ENCODE measurements at regions not wholly inside any gene's neighbourhood (a gene's known extent, or its start where the extent isn't known, plus 50 kb on each side); places are given as distances from the start of the nearest gene placed in this dataset.
"Not testable (repeated sequence)": the region's sequence is repeated elsewhere in the genome, so short reads cannot be mapped to it uniquely, and the experiment has no call there.

DNA sequence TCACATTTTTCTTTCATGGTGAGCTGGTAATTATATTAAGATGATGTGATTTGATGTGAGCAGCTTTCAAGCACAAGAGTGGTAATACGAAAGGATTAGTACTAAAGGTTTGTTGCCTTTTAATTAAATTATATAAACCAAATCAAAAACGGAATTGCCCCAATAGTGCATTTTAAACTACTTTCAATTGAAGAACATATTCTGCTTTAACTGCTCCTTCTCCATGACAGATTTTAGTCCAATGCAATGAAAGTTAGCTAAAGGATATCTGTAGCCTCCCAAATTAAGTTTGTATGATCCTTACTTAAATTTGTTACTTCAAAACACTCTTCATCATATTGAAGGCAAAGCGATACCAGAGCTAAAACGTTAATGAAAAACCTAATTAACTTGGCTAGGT lies 447.1 kb upstream of the AMOT start:
- no peak for DNase-seq

DNA sequence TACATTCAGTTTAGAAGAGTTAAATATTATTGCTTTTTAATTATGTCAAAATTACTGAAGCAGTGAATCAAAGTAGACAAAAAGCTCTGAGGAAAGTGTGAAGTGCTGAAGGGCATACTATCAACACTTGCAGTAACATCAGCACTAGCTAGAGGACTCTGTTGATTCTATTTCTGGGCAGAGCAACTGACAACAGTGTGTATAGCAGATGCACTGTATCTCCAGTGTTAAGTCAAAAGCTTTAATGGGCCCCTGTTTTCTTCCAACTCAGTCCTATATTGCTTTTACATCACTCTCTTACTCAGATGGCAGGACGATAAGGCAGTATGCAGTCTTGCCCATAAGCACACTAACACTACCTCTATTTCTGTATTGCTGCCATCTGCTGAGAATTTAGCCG lies 435.2 kb upstream of the AMOT start:
- DNase-seq: no peak

DNA sequence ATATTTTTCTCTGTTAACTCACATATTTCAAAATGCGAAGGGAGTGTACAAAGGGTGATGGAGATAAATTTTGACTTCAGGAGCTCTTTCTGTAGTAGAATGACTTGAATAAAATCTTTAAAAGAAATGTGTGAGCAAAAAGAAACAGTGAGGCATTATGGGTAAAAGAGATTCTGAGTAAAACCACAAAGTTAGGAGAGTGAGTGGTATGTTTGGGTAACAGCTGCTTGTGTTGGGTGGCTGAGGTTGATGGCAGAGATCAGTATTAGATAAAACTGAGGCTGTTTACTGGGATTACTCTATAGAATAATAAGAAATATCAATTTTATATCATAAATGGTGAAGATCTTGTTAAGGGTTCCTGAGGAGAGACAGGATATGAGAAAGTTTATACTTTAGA lies 434.2 kb upstream of the AMOT start:
- no peak for DNase-seq

DNA sequence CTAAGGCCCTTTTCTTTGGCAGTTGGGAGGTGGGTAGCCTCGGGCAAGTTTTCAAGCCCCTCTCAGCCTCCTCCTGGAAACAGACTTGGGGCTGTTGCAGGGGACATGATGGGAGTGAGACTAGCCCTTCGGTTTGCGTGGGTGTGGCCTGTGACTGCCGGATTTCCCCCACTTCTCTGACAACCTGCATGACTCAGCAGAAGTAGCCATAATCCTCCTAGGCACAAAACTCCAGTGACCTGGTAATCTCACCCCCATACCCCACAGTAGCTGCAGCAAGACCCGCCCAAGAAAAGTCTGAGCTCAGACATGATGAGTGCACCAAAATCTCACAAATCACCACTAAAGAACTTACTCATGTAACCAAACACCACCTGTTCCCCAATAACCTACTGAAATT lies 433.7 kb upstream of the AMOT start:
- DNase-seq: no peak

DNA sequence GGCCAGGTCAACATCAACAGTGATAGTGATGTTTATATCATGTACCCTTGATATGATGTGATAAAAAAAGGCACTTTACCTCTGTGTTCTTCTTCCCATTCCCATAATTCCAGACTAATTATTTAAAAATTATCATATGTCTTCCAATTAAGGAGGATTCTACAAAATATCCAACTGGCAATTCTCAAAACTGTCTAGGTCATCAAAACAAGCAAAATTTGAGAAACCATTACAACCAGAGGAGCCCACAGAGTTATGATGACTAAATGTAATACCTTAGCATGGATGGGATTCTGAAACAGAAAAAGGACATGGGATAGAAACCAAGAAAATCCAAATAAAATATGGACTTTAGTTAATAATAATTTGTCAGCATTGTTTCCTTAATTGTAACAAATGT lies 428.6 kb upstream of the AMOT start:
- no peak for DNase-seq

DNA sequence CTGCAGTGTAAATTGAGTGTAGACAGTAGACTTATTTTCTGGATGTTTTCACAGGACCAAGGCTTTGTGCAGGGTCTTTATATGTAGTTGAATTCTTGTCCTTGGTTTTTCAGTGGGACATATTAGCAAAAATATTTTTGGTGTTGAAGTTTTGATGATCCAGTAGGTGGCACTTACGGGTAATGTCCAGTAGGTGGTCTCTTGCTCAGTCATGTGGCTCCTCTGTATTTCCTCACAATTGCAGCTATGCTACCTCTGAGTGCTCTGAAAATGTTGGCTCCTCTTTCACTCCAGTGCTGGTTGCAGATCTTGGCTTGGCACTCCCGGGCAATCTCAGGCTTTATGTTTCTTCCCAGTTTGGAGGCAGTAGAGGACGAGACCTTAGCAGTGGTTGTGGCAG lies 419.8 kb upstream of the AMOT start:
- no peak for DNase-seq

DNA sequence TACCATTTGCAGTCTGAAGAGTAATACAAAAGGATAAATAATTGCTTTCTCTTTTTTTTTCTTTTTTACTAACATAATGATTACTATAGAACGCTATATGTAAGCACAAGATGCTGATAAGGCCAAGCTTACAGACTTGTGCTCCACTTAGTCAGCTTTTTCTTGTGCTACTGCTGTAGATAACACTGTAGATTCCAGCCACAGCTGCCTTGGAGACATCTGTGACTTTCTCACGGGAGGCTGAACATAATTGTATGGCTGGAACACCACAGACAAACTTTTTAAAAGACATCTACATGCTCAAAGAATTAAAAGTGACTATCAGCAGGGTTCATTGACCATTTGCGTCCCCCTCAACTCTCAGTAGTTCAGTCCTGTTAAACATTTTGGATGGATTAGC lies 381.7 kb upstream of the AMOT start:
- no peak for DNase-seq

DNA sequence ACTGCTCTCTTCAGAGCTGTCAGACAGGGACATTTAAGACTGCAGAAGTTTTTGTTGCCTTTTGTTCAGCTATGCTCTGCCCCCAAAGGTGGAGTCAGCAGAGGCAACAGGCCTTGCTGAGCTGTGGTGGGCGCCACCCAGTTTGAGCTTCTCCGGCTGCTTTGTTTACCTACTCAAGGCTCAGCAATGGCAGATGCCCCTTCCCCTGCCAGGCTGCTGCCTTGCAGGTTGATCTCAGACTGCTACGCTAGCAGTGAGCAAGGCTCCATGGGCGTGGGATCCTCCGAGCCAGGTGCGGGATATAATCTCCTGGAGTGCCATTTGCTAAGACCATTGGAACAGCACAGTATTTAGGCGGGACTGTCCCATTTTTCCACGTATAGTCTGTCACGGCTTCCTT lies 371.4 kb upstream of the AMOT start:
- DNase-seq: no peak

DNA sequence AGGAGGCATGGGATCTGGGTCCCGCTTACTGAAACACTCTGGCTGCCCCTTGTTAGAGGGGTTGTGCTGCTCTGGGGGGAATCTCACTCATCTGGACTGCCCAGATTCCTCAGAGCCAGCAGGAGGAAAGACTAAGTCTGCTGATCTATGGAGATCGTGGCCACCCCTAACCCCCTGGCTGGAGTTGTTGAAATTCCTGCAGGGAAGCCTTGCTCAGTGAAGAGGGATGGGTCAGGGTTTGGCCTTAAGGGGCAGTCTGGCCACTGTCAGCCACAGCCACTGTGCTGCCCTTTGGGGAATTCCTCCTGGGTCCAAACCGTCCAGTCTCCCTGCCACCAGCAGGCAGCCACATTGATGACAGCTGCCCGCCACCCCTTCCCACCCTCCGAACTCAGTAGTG lies 362.0 kb upstream of the AMOT start:
- no peak for DNase-seq

DNA sequence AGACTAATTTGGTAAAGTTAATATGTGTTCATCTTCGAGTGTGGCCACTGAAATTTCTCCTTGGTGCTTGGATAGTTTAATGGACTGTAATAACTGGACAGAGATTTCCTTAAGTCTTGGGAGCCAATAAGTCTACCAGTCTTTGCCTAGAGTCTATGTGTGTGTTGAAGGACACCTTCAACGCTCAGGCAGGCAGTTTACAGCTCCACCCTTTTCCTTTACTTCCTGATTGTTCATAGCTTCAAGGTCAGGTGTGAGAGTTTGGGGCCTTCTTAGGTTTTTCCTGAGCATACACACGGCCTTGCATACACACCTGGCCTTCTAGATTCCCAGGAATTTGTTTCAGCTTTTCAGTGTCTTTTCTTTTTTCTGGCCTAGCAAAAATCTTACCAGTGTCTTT lies 355.3 kb upstream of the AMOT start:
- DNase-seq: no peak

DNA sequence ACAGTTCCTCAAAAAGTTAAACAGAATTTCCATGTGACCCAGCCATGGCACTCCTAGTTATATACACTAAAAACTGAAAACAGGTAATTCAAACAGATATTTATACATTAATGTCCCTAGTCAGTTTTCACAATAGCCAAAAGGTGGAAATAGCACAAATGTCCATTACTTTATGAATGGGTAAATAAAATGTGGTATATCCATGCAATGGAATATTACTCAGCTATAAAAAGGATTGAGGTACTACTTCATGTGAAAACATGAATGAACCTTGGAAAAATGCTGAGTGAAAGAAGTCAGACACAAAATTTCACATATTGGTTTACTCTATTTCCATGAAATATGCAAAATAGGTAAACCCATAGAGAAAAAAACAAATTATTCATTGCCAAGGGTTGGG lies 351.8 kb upstream of the AMOT start:
- DNase-seq: no peak

DNA sequence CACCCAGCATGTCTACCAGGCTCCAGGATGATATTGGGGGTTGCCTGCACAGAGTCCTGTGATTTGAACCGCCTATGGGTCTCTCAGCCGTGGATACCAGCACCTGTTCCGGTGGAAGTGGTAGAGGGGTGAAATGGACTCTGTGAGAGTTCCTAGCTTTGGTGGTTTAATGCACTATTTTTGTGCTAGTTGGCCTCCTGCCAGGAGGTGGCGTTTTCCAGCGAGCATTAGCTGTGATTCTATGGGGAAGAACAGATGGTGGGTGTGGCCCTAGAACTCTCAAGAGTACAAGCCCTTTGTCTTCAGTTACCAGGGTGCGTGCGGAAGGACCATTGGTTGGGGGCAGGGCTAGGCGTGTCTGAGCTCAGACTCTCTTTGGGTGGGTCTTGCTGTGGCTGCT lies 316.9 kb upstream of the AMOT start:
- no peak for DNase-seq

DNA sequence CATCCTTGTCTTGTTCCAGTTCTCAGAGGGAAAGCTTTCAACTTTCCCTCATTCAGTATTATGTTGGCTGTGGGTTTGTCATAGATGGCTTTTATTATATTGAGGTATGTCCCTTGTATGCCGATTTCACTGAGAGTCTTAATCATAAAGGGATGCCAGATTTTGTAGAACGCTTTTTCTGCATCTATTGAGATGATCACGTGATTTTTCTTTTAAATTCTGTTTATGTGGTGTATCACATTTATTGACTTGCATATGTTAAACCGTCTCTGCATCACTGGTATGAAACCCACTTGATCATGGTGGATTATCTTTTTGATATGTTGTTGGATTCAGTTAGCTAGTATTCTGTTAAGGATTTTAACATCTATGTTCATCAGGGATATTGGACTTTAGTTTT lies 313.7 kb upstream of the AMOT start:
- not testable (repeated sequence) for DNase-seq

DNA sequence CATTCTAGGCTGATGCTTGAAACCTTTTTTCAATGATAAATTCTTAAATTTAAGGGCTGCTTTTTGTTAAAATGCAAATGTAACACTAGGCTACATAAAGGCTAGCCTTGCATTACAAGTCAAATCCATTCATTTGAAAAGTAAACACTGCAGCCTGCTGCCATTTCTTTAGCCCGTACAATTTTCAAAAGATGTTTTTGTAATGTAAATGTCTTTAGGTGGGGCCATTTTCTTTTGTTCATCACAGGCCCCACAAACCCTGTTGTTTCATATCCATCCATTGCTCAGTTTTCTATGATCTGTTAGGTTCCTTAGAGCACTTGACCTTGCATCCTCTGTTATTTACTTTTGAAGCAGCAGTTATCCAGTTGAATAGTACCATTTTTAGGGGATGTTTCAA lies 296.2 kb upstream of the AMOT start:
- DNase-seq: no peak

DNA sequence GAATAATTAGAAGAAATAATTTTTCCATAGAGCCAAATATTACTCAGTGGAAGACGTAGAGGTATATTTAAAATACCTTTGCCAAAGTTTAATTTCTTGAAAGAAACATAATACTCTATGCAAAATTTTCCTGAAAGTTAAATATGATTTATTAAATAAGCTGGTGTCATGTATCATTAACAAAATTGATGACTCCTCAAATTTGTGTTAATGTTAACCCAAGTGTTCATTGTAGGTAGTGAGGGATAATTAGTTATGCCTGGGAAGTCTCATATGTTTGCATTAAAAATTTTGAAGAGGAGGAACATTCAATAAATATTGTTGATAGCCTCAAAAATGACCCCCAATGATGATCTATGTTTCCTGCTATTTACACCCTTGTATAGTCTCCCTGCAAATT lies 292.7 kb upstream of the AMOT start:
- no peak for DNase-seq

DNA sequence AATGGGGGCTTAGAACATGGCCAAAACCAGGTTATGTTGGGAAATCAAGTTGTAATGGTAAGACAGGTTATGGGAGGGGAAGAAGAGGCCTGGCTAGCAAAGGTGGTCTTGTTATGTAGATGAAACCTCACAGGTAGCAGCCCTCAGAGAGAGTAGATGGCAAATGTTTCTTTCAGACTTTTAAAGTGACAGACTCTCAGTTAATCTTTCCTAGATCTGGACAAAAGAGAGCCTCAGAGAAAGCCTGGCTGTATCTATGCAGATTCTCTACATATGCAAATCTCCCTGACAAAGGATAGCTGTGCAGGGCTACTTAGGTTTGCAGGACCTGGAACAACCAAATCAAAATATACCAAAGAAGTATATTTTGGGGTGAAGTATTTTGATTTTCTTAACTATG lies 284.1 kb upstream of the AMOT start:
- DNase-seq: no peak

DNA sequence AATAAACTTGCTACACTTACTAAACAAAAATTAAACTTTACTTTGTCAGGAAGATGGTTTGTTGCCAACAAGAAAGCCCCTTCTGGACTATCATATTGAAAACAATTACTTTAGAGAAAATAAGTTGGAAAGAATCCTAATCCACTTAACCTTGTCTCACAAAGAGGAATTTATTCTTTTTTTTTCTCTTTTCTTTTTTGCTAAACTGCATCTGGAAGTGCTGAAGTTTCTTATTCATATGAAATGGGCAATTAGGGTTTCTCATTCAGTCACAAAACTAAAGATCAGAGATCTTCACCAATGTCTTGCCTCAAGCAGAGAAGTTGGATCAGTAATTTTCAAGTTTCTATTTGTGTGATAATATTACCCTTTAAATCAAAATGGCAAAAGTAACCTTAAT lies 234.9 kb upstream of the AMOT start:
- no peak for DNase-seq

DNA sequence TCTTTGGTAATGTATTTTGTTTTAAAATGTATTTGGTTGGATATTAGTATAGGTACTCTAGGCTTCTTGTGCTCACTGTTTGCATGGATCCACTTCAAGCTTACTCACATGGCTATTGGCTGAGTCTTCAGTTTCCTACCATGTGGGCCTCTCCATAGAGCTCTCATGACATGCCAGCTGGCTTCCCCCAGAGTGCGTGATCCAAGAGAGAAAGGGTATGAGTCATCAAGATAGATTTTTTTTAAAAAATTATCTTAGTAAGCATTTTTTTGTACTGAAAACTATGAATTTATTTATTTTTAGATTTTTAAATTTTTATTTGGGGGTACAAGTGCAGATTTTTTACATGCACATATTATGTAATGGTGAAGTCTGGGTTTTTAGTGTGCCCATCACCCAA lies 219.1 kb upstream of the AMOT start:
- no peak for DNase-seq

DNA sequence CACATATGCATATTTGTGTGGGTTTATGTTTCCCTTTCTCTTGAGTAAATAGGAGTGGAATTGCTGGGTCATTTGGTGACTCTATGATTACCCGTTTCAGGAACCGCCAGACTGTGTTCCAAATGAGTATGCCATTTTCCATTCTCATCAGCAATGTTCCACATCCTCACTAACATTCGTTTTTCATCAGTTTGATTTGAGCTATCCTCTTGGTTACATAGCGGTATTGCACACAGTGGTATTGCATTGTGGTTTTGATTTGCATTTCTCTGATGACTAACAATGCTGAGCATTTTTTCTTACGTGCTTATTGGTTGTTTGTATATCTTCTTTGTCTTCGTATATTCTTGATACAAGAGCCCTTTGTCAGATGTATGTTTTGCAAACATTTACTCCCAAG lies 218.0 kb upstream of the AMOT start:
- DNase-seq: no peak

DNA sequence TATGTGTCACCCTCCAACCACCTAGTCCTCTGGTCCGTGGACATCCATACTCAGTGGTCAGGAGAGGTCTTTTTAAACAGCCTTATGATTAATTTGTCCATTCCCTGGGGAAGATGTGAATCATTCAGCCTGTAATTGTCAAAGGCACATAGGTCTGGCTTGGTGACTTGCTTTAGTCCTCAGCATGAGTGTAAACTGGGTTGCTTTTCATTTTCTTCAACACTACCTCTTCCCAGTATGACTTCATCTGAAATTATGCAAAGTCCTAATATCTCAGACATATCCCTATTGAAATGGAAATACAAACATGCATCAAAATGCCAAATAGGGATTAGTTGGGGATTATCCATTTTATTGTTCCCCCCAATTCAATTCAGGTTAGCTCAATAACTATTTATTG lies 208.3 kb upstream of the AMOT start:
- DNase-seq: no peak

DNA sequence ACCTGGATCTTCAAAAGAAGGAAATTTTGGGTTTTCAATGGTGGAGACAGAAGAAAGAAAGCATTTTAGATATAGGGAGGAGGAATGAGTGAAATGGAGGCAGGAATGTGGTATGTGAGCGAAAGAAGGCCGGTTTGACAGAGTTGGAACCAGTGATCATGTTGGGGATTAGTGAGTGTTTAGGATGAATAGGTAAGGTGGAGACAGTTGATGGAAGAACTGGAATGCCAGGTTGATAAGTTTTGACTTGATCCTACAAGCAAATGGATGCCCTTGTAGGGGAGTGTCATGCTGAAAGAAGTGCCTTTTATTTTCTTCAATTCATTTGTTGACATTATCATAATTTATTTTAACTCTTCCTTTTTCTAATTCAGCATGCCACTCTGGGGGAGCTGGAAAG lies 207.8 kb upstream of the AMOT start:
- no peak for DNase-seq

DNA sequence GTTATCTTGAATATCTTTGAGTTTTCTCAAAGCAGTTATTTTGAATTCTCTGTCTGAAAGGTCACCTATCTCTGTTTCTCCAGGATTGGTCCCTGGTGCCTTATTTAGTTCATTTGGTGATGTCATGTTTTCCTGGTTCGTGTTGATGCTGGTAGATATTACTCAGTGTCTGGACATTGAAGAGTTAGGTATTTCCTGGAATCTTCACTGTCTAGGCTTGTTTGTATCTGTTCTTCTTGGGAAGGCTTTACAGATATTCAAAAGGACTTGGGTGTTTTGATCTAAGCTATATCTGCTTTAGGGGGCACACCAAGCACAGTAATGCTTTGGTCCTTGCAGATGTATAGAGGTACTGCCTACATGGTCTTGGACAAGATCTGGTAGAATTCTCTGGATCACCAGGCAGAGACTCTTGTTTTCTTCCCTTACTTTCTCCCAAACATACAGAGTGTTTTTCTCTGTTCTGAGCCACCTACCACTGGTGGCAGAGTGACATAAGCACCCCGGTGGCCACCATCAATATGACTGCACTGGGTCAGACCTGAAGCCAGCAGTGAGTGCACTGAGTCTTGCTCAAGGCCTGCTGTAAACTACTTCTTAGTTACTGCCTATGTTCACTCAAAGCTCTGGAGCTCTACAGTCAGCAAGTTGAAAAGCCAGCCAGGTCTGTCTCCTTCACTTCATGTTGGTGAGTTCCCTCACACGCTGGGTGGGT lies 193.5 kb upstream of the AMOT start:
- DNase-seq: no peak

DNA sequence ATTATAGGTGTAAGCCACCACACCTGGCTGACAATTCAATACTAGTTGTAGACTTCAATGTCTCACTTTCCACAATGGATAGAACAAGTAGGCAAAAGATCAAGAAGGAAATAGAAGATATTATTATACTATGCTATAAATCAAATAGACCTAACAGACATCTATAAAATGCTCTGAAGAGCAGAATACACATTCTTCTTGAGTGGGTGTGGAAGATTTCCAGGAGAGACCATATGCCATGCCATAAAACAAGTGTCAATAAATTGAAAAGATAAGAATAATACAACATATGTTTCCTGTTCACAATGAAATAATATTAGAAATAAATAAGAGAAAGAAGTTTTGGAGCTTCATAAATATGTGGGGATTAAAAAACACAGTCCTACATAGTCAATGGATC lies 179.3 kb upstream of the AMOT start:
- no peak for DNase-seq

DNA sequence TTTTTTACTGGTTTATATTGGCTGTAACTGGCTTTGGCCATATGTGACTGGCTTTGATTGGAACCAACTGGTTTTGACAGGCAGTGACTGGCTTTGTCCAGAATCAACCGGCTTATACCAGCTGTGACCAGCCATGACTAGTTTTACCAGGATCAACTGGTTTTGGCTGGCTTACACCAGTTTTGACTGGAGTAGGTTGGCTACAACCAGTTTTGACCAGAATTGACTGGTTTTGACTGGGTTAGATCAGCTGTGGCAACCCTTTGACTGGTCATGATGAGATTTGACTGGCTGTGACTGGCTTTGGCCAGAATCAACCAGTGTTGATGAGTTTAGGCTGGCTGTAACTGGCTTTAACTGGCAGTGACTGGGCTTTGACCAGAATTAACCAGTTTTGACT lies 169.2 kb upstream of the AMOT start:
- no peak for DNase-seq

DNA sequence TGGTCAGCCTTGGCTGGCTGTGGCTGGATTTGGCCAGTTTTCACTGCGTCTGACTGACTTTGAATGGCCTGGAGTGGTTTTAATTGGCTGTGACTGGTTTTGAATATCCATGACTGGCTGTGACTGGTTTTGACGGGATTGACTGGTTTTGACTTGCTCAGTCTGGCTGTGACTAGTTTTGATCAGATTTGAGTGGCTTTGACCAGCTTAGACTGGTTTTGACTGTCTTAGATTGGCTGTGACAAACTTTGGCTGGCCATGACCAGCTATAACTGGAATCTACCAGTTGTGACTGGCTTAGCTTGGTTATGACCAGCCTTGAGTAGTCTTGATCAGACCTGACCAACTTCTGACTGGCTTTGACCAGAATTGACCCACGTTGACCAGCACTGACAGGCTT lies 168.4 kb upstream of the AMOT start:
- no peak for DNase-seq

DNA sequence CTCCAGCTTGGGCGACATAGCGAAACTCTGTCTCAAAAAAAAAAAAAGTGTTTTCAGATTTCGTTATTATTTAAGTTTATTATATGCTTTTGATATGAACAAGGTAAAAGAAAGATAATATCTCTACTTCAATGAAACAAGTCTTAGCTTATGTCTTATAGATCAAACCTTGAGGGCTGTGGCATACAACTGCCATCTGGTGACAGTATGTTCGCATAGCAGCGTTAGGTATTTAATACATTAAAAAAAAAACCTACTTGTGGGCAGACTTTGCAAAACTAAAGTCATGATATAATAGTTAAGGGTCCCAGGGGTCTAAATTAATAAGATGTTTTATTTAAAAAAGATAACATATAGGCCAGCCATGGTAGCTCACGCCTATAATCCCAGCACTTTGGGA lies 161.2 kb upstream of the AMOT start:
- DNase-seq: no peak
